BJ (cell line): ENCODE measurements at regions not wholly inside any gene's neighbourhood (a gene's known extent, or its start where the extent isn't known, plus 50 kb on each side); places are given as distances from the start of the nearest gene placed in this dataset.

Experiments used
- CTCF ChIA-PET: fragments of 350-600 bp; formaldehyde crosslinking; extraction: SDS; loops from one replicate; lab custom pipeline; 2021; ENCODE audit warnings: antibody characterized with exemption, inconsistent platforms; lab: Yijun Ruan, JAX
- POLR2A ChIA-PET: fragments of 300-600 bp; sonication (Branson Sonifier 250); formaldehyde crosslinking; extraction: SDS; loops from one replicate; lab custom pipeline; 2021; ENCODE audit warnings: antibody characterized with exemption; lab: Charles Lee
- DNase-seq: peaks from one replicate; pipeline ENCODE4 v3.0.0-alpha.2; 2011; ENCODE audit warnings: low read depth
- H3K27me3 ChIP-seq: 2 replicates; pipeline ENCODE4 v1.6.0; 2011; ENCODE audit warnings: low read length; ENCODE audit not compliant: control insufficient read depth, insufficient read depth
- H3K36me3 ChIP-seq: 2 replicates; pipeline ENCODE4 v1.5.1; 2011; ENCODE audit warnings: low read length; ENCODE audit not compliant: control insufficient read depth, insufficient read depth
- H3K4me3 ChIP-seq: 2 replicates; pipeline ENCODE4 v1.5.1; 2011; ENCODE audit warnings: low read depth, mild to moderate bottlenecking, control low read depth, low read length
- CTCF ChIP-seq: IDR thresholded peaks from 2 replicates; pipeline ENCODE4 v1.5.1; 2011; ENCODE audit warnings: low read depth, mild to moderate bottlenecking, control low read depth, inconsistent platforms, low read length, moderate library complexity; ENCODE audit not compliant: insufficient read depth

GRCh38 chr18:7363338-7363737, 132.4 kb downstream of the LRRC30 start:
- Histone ChIP-seq H3K4me3 (no peak overlapping the region), H3K27me3 (no peaks in the 10 kb centered on the region), H3K36me3 (no peaks in the 10 kb centered on the region)
- DNase-seq = no peak
- CTCF ChIA-PET = no interaction called here
- no peak for TF ChIP-seq CTCF
- POLR2A ChIA-PET = no interaction called here

- no peak overlapping the region for H3K4me3 ChIP-seq
- no peak for TF ChIP-seq CTCF
- no peak for DNase-seq
- POLR2A ChIA-PET = interaction anchor here (0.6 kb wide), 1 partner anchor 43 kb away, joined by 6 read pairs; no protein-coding TSS in a partner anchor
- H3K27me3 ChIP-seq = no peaks in the 10 kb centered on the region
- no peaks in the 10 kb centered on the region for H3K36me3 ChIP-seq
- CTCF ChIA-PET = no interaction called here
Measured at GRCh38 chr18:7366597-7366996, 135.7 kb downstream of the LRRC30 start.

GRCh38 chr18:7367336-7367735, 136.4 kb downstream of the LRRC30 start:
- no peak for TF ChIP-seq CTCF
- POLR2A ChIA-PET = interaction anchor here (0.6 kb wide), 1 partner anchor 44 kb away, joined by 6 read pairs; no protein-coding TSS in a partner anchor
- CTCF ChIA-PET = no interaction called here

GRCh38 chr18:7369006-7369405, 138.1 kb downstream of the LRRC30 start:
- ChIA-PET CTCF (no interaction called here), POLR2A (no interaction called here)
- H3K4me3 ChIP-seq = no peak overlapping the region
- no peak for DNase-seq
- no peaks in the 10 kb centered on the region for H3K36me3 ChIP-seq
- H3K27me3 ChIP-seq = no peaks in the 10 kb centered on the region
- no peak for TF ChIP-seq CTCF

More at GRCh38 chr18:7367336-7367735, 136.4 kb downstream of the LRRC30 start:
- Histone ChIP-seq H3K36me3 (no peaks in the 10 kb centered on the region), H3K27me3 (no peaks in the 10 kb centered on the region), H3K4me3 (no peak overlapping the region)
- no peak for DNase-seq

GRCh38 chr18:7370375-7370774, 139.5 kb downstream of the LRRC30 start:
- DNase-seq = no peak
- POLR2A ChIA-PET = no interaction called here
- CTCF ChIA-PET = no interaction called here
- Histone ChIP-seq H3K36me3 (no peaks in the 10 kb centered on the region), H3K4me3 (no peak overlapping the region), H3K27me3 (no peaks in the 10 kb centered on the region)
- TF ChIP-seq CTCF = no peak
